ENCODE measurements at regions not wholly inside any gene's neighbourhood (a gene's known extent, or its start where the extent isn't known, plus 50 kb on each side); places are given as distances from the start of the nearest gene placed in this dataset.

DNA sequence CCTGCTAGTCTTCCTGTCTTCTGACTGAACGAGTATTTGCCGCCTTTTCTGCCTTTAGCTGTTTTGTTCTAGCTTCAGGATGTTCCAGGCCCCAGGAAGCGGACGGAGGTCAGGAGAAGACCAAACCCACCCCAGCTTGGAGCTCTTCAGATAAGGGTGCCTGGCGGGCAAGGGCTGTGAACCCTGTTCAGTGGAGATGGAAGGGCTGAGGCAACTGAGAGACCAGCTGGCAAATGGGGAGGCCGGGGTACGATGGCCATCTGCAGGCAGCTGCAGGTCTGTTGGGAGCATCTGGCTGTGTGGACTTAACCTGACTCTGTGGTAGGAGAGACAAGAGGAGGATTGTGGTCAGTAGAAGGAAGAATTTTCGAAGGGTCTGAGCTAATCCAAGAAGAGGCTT is 95.6 kb downstream of the CHST1 start:
- DNase-seq (no peak), ATAC-seq (ENCODE audit: insufficient read depth, low read depth) (no peak)
- H4K20me1 ChIP-seq (ENCODE audit: insufficient read depth, low read length), result no peaks in the 10 kb centered on the region
- H3K9ac ChIP-seq (ENCODE audit: low read depth, low read length), result no peak overlapping the region
- no peaks in the 10 kb centered on the region for H3K27me3 ChIP-seq (ENCODE audit: insufficient read depth, low read length, poor library complexity)
- no peak overlapping the region for H3K4me3 ChIP-seq (ENCODE audit: low read depth in 1 of 2, low read length in 2 of 2)
- H3K79me2 ChIP-seq (ENCODE audit: insufficient read depth, low read length), result no peaks in the 10 kb centered on the region
- no peaks in the 10 kb centered on the region for H3K4me1 ChIP-seq (ENCODE audit: insufficient read depth, low read length)
- H3K9me3 ChIP-seq (ENCODE audit: insufficient read depth, low read length, severe bottlenecking), result no peaks in the 10 kb centered on the region
- no peak overlapping the region for H3K4me2 ChIP-seq (ENCODE audit: insufficient read depth, low read length)
- no peak overlapping the region for H3K27ac ChIP-seq (ENCODE audit: low read length)
- no peak overlapping the region for H2AFZ ChIP-seq (ENCODE audit: low read depth, low read length)
- no peaks in the 10 kb centered on the region for H3K36me3 ChIP-seq (ENCODE audit: insufficient read depth, low read length)
- no peak for TF ChIP-seq EZH2 (IDR thresholded peaks at IDR 0.05; ENCODE audit: borderline replicate concordance, low read depth, low read length, severe bottlenecking)
- TF ChIP-seq, protein P1, sequence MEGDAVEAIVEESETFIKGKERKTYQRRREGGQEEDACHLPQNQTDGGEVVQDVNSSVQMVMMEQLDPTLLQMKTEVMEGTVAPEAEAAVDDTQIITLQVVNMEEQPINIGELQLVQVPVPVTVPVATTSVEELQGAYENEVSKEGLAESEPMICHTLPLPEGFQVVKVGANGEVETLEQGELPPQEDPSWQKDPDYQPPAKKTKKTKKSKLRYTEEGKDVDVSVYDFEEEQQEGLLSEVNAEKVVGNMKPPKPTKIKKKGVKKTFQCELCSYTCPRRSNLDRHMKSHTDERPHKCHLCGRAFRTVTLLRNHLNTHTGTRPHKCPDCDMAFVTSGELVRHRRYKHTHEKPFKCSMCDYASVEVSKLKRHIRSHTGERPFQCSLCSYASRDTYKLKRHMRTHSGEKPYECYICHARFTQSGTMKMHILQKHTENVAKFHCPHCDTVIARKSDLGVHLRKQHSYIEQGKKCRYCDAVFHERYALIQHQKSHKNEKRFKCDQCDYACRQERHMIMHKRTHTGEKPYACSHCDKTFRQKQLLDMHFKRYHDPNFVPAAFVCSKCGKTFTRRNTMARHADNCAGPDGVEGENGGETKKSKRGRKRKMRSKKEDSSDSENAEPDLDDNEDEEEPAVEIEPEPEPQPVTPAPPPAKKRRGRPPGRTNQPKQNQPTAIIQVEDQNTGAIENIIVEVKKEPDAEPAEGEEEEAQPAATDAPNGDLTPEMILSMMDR (IDR thresholded peaks at IDR 0.05; ENCODE audit: borderline replicate concordance, extremely low read depth, low read length, poor library complexity, severe bottlenecking), result no peak

DNA sequence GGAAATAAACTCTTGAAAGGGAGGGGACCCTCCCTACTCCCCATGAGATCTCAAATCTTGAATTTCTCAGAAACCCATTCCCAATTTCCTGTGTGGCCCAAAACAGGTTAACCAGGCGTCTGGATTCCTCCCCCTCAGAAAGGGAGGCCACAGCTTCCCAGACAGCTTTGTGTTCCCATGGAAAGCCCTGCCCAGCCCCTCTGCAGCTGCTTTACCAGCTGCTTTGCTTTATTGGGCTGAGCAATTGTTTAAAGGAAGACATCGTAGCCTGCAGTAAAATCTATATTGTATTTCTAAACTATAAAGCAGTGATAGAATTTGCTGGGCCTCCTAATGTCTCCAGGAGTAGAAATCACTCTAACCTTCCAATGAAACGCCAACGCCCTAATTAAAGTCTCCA is 97.4 kb downstream of the CHST1 start:
- H3K27ac ChIP-seq (ENCODE audit: low read length), result no peak overlapping the region
- no peaks in the 10 kb centered on the region for H4K20me1 ChIP-seq (ENCODE audit: insufficient read depth, low read length)
- no peaks in the 10 kb centered on the region for H3K4me1 ChIP-seq (ENCODE audit: insufficient read depth, low read length)
- no peak overlapping the region for H3K4me2 ChIP-seq (ENCODE audit: insufficient read depth, low read length)
- H3K4me3 ChIP-seq (ENCODE audit: low read depth in 1 of 2, low read length in 2 of 2), result no peak overlapping the region
- H3K9me3 ChIP-seq (ENCODE audit: insufficient read depth, low read length, severe bottlenecking), result no peaks in the 10 kb centered on the region
- H3K79me2 ChIP-seq (ENCODE audit: insufficient read depth, low read length), result no peaks in the 10 kb centered on the region
- no peaks in the 10 kb centered on the region for H3K36me3 ChIP-seq (ENCODE audit: insufficient read depth, low read length)
- TF ChIP-seq, protein P1 (IDR thresholded peaks at IDR 0.05; ENCODE audit: borderline replicate concordance, extremely low read depth, low read length, poor library complexity, severe bottlenecking), result no peak
- TF ChIP-seq EZH2 (IDR thresholded peaks at IDR 0.05; ENCODE audit: borderline replicate concordance, low read depth, low read length, severe bottlenecking), result no peak
- ATAC-seq (ENCODE audit: insufficient read depth, low read depth) (no peak), DNase-seq (no peak)
- H2AFZ ChIP-seq (ENCODE audit: low read depth, low read length), result no peak overlapping the region
- no peak overlapping the region for H3K9ac ChIP-seq (ENCODE audit: low read depth, low read length)
- no peaks in the 10 kb centered on the region for H3K27me3 ChIP-seq (ENCODE audit: insufficient read depth, low read length, poor library complexity)

DNA sequence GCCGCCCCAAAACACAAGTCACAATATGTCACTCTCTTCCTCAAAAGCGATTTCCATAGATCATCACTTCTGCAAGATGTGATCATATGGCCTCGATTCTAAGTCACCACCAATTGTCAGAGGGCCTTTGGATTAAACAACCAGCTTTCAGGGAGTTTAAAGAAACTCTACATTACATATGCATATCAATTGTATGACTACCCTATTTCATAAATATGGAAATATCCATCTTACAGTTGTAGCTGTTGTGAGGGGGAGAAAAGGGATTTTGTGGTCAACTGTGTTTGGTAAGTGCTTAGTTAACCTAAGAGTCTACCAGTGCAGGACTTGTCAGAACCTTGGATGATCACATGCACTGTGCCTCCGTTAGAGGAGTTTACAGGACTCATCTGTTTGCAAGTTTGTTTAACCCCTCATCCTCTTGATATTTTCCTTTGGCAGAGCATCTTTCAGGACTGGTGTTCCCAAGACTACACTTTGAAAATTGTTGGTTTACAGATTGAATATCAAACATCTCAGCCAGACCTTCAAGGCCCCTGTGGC is 99.9 kb downstream of the CHST1 start:
- no peaks in the 10 kb centered on the region for H3K4me1 ChIP-seq (ENCODE audit: insufficient read depth, low read length)
- no peak overlapping the region for H3K4me2 ChIP-seq (ENCODE audit: insufficient read depth, low read length)
- H2AFZ ChIP-seq (ENCODE audit: low read depth, low read length), result no peak overlapping the region
- no peak overlapping the region for H3K4me3 ChIP-seq (ENCODE audit: low read depth in 1 of 2, low read length in 2 of 2)
- DNase-seq (no peak), ATAC-seq (ENCODE audit: insufficient read depth, low read depth) (no peak)
- H3K27ac ChIP-seq (ENCODE audit: low read length), result no peak overlapping the region
- H3K9me3 ChIP-seq (ENCODE audit: insufficient read depth, low read length, severe bottlenecking), result no peaks in the 10 kb centered on the region
- no peak overlapping the region for H3K9ac ChIP-seq (ENCODE audit: low read depth, low read length)
- no peaks in the 10 kb centered on the region for H3K27me3 ChIP-seq (ENCODE audit: insufficient read depth, low read length, poor library complexity)
- no peaks in the 10 kb centered on the region for H3K36me3 ChIP-seq (ENCODE audit: insufficient read depth, low read length)
- TF ChIP-seq, protein P1 (IDR thresholded peaks at IDR 0.05; ENCODE audit: borderline replicate concordance, extremely low read depth, low read length, poor library complexity, severe bottlenecking), result no peak
- no peak for TF ChIP-seq EZH2 (IDR thresholded peaks at IDR 0.05; ENCODE audit: borderline replicate concordance, low read depth, low read length, severe bottlenecking)
- no peaks in the 10 kb centered on the region for H4K20me1 ChIP-seq (ENCODE audit: insufficient read depth, low read length)
- no peaks in the 10 kb centered on the region for H3K79me2 ChIP-seq (ENCODE audit: insufficient read depth, low read length)

DNA sequence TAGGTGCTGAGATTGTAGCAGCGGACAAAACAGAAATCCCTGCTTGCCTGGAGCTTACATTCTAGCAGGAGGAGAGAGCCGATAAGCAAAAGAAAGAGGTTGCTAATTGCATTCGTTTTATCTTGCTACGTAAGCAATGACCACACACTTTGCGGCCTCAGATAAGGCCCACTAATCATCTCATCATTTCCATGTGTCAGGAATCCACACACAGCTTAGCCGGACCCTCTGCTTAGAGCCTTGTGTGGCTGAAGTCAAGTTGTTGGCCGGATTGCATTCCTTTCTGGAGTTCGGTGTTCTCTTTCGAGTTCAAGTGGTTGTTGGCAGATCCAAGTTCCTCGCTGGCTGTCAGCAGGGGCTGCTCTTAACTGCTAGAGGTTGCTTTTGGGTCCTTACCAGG is 101.6 kb downstream of the CHST1 start:
- Histone ChIP-seq H3K27me3 (ENCODE audit: insufficient read depth, low read length, poor library complexity) (no peaks in the 10 kb centered on the region), H3K4me2 (ENCODE audit: insufficient read depth, low read length) (no peak overlapping the region), H3K79me2 (ENCODE audit: insufficient read depth, low read length) (no peaks in the 10 kb centered on the region), H3K36me3 (ENCODE audit: insufficient read depth, low read length) (no peaks in the 10 kb centered on the region), H3K27ac (ENCODE audit: low read length) (no peak overlapping the region), H3K4me1 (ENCODE audit: insufficient read depth, low read length) (no peaks in the 10 kb centered on the region), H3K9me3 (ENCODE audit: insufficient read depth, low read length, severe bottlenecking) (no peaks in the 10 kb centered on the region), H2AFZ (ENCODE audit: low read depth, low read length) (no peak overlapping the region), H3K4me3 (ENCODE audit: low read depth in 1 of 2, low read length in 2 of 2) (no peak overlapping the region), H4K20me1 (ENCODE audit: insufficient read depth, low read length) (no peaks in the 10 kb centered on the region), H3K9ac (ENCODE audit: low read depth, low read length) (no peak overlapping the region)
- ATAC-seq (ENCODE audit: insufficient read depth, low read depth), result no peak
- TF ChIP-seq EZH2 (IDR thresholded peaks at IDR 0.05; ENCODE audit: borderline replicate concordance, low read depth, low read length, severe bottlenecking), result no peak
- TF ChIP-seq, protein P1 (IDR thresholded peaks at IDR 0.05; ENCODE audit: borderline replicate concordance, extremely low read depth, low read length, poor library complexity, severe bottlenecking), result no peak
- no peak for DNase-seq

All from DND-41 (cell line).